H9 (cell line): ENCODE measurements at regions not wholly inside any gene's neighbourhood (a gene's known extent, or its start where the extent isn't known, plus 50 kb on each side); places are given as distances from the start of the nearest gene placed in this dataset.

Source experiments
- DNase-seq: peaks from one replicate; pipeline ENCODE4 v3.0.0-alpha.2; 2017
- H2AFZ ChIP-seq: one replicate; pipeline ENCODE4 v1.6.1; 2013; ENCODE audit warnings: mild to moderate bottlenecking, low read length, control low read depth, moderate library complexity
- H2AK5ac ChIP-seq: 2 replicates; pipeline ENCODE4 v1.6.1; 2013; ENCODE audit warnings: low read length, control low read depth, mixed read lengths; ENCODE audit not compliant: insufficient read length
- H2BK120ac ChIP-seq: one replicate; pipeline ENCODE4 v1.6.1; 2013; ENCODE audit warnings: low read depth, mild to moderate bottlenecking, low read length, control low read depth, inconsistent platforms; ENCODE audit not compliant: poor library complexity, severe bottlenecking
- H2BK12ac ChIP-seq: 2 replicates; pipeline ENCODE4 v1.6.1; 2013; ENCODE audit warnings: low read length, control low read depth, mixed read lengths, low read depth; ENCODE audit not compliant: insufficient read length
- H2BK15ac ChIP-seq: 2 replicates; pipeline ENCODE4 v1.6.1; 2013; ENCODE audit warnings: low read depth, low read length, control low read depth
- H2BK20ac ChIP-seq: one replicate; pipeline ENCODE4 v1.6.1; 2013; ENCODE audit warnings: low read depth, mild to moderate bottlenecking, low read length, control low read depth, inconsistent platforms; ENCODE audit not compliant: poor library complexity, severe bottlenecking
- H2BK5ac ChIP-seq: 2 replicates; pipeline ENCODE4 v1.6.1; 2013; ENCODE audit warnings: low read length, control low read depth, mixed read lengths; ENCODE audit not compliant: insufficient read length
- H3K14ac ChIP-seq: 2 replicates; pipeline ENCODE4 v1.6.1; 2013; ENCODE audit warnings: low read length, control low read depth; ENCODE audit not compliant: insufficient read depth
- H3K18ac ChIP-seq: 2 replicates; pipeline ENCODE4 v1.6.1; 2013; ENCODE audit warnings: low read depth, mild to moderate bottlenecking, mixed read lengths, low read length, control low read depth; ENCODE audit not compliant: insufficient read length
- H3K23ac ChIP-seq: 2 replicates; pipeline ENCODE4 v1.6.1; 2013; ENCODE audit warnings: low read length, control low read depth, mixed read lengths, low read depth; ENCODE audit not compliant: insufficient read length
- H3K23me2 ChIP-seq: 2 replicates; pipeline ENCODE4 v1.6.1; 2013; ENCODE audit warnings: low read depth, mild to moderate bottlenecking, mixed read lengths, low read length, control low read depth; ENCODE audit not compliant: insufficient read length, poor library complexity, severe bottlenecking
- H3K27ac ChIP-seq: 2 replicates; pipeline ENCODE4 v1.5.1; 2013; ENCODE audit warnings: low read length, control low read depth, mixed read lengths, low read depth; ENCODE audit not compliant: insufficient read length
- H3K27me3 ChIP-seq: 2 replicates; pipeline ENCODE4 v1.6.1; 2013; ENCODE audit warnings: low read length, control low read depth, inconsistent platforms; ENCODE audit not compliant: insufficient read depth
- H3K4ac ChIP-seq: 2 replicates; pipeline ENCODE4 v1.6.1; 2013; ENCODE audit warnings: low read depth, mild to moderate bottlenecking, control low read depth, inconsistent platforms, low read length, moderate library complexity
- H3K4me1 ChIP-seq: 2 replicates; pipeline ENCODE4 v1.6.1; 2013; ENCODE audit warnings: low read length, control low read depth, inconsistent platforms; ENCODE audit not compliant: insufficient read depth
- H3K4me2 ChIP-seq: 2 replicates; pipeline ENCODE4 v1.6.1; 2013; ENCODE audit warnings: low read length, control low read depth, mixed read lengths; ENCODE audit not compliant: insufficient read length, insufficient read depth
- H3K56ac ChIP-seq: 2 replicates; pipeline ENCODE4 v1.6.1; 2013; ENCODE audit warnings: low read depth, mild to moderate bottlenecking, mixed read lengths, low read length, control low read depth; ENCODE audit not compliant: insufficient read length
- H3K79me1 ChIP-seq: 2 replicates; pipeline ENCODE4 v1.6.1; 2013; ENCODE audit warnings: low read depth, mild to moderate bottlenecking, moderate library complexity, low read length, control low read depth, inconsistent platforms; ENCODE audit not compliant: insufficient read depth, poor library complexity, severe bottlenecking
- H3K79me2 ChIP-seq: 2 replicates; pipeline ENCODE4 v1.6.1; 2013; ENCODE audit warnings: low read length, control low read depth, inconsistent platforms; ENCODE audit not compliant: insufficient read depth
- H3K9ac ChIP-seq: 2 replicates; pipeline ENCODE4 v1.6.1; 2013; ENCODE audit warnings: low read length, control low read depth, mixed read lengths; ENCODE audit not compliant: insufficient read length; ENCODE audit errors: extremely low read depth
- H3K9me3 ChIP-seq: one replicate; pipeline ENCODE4 v1.6.1; 2013; ENCODE audit warnings: low read depth, low read length, inconsistent platforms; ENCODE audit not compliant: control insufficient read depth
- H3T11ph ChIP-seq: one replicate; pipeline ENCODE4 v1.6.1; 2013; ENCODE audit warnings: mild to moderate bottlenecking, low read length, control low read depth, inconsistent platforms
- H4K20me1 ChIP-seq: one replicate; pipeline ENCODE4 v1.6.1; 2013; ENCODE audit not compliant: control insufficient read depth, insufficient read length, insufficient read depth
- H4K5ac ChIP-seq: 2 replicates; pipeline ENCODE4 v1.6.1; 2013; ENCODE audit warnings: low read depth, mild to moderate bottlenecking, mixed read lengths, low read length, control low read depth; ENCODE audit not compliant: insufficient read length
- H4K8ac ChIP-seq: replicated peaks from 2 replicates; pipeline ENCODE4 v1.6.1; 2013; ENCODE audit warnings: low read length, control low read depth, mixed read lengths, low read depth; ENCODE audit not compliant: insufficient read length
- H4K91ac ChIP-seq: 2 replicates; pipeline ENCODE4 v1.6.1; 2013; ENCODE audit warnings: low read depth, mild to moderate bottlenecking, moderate library complexity, mixed read lengths, low read length, control low read depth; ENCODE audit not compliant: insufficient read length
- H3K27ac Mint-ChIP-seq, 3 experiments: 2 replicates in 2 of 3; 3 replicates in 1 of 3; pipeline ENCODE4 v1.8.0; 2020 to 2021; ENCODE audit warnings: mixed read lengths in 3 of 3, mild to moderate bottlenecking in 1 of 3, moderate library complexity in 1 of 3
- H3K27me3 Mint-ChIP-seq: 2 replicates; pipeline ENCODE4 v1.8.0; 2021; ENCODE audit warnings: low read depth, mild to moderate bottlenecking, moderate library complexity, mixed read lengths
- H3K36me3 Mint-ChIP-seq, 3 experiments: 2 replicates in 2 of 3; 3 replicates in 1 of 3; pipeline ENCODE4 v1.8.0; 2020 to 2021; ENCODE audit warnings: low read depth in 3 of 3, mixed read lengths in 3 of 3; ENCODE audit not compliant: insufficient read depth in 1 of 3
- H3K4me1 Mint-ChIP-seq, 2 experiments: 2 replicates each; pipeline ENCODE4 v1.8.0; 2020; ENCODE audit warnings: mixed read lengths in 2 of 2
- H3K4me3 Mint-ChIP-seq, 2 experiments: 2 replicates in 1 of 2; 3 replicates in 1 of 2; pipeline ENCODE4 v1.8.0; 2020 to 2021; ENCODE audit warnings: mild to moderate bottlenecking in 2 of 2, mixed read lengths in 2 of 2, moderate library complexity in 1 of 2
- H3K9me3 Mint-ChIP-seq, 2 experiments: 2 replicates in 1 of 2; 3 replicates in 1 of 2; pipeline ENCODE4 v1.8.0; 2020; ENCODE audit warnings: mild to moderate bottlenecking in 2 of 2, mixed read lengths in 2 of 2, moderate library complexity in 1 of 2
- CTCF ChIP-seq: fragments of 200-600 bp; sonication (generic); conservative IDR thresholded peaks from 3 replicates; pipeline ENCODE4 v1.8.0; 2021; ENCODE audit warnings: antibody characterized with exemption, mild to moderate bottlenecking
- WGBS: extraction: QIAGEN DNeasy Blood & Tissue Kit; methylation state at CpG from one replicate; pipeline ENCODE4 v1.1.7; 2013; ENCODE audit warnings: missing lambda C conversion rate, low lambda C conversion rate, mixed read lengths; ENCODE audit not compliant: insufficient read length; ENCODE audit errors: extremely low coverage; 5-methylcytosine and 5-hydroxymethylcytosine counted together

GRCh38 chr17:73758245-73758644 is 114.0 kb upstream of the SDK2 start:
- Mint-ChIP-seq H3K27ac (no peak overlapping the region), H3K4me1 (peaks cover 24 to 31% of the 10 kb centered on the region in 2 experiments), H3K4me3 (no peak overlapping the region), H3K9me3 (no peaks in the 10 kb centered on the region), H3K36me3 (no peaks in the 10 kb centered on the region), H3K27me3 (peaks cover 19% of the 10 kb centered on the region)
- H2BK120ac ChIP-seq, result no peak overlapping the region
- H3K79me1 ChIP-seq, result no peaks in the 10 kb centered on the region
- H3K56ac ChIP-seq, result no peak overlapping the region
- no peak overlapping the region for H3T11ph ChIP-seq
- no peak overlapping the region for H3K9ac ChIP-seq
- H4K91ac ChIP-seq, result no peak overlapping the region
- no peak overlapping the region for H3K27ac ChIP-seq
- no peak overlapping the region for H2AK5ac ChIP-seq
- no peak overlapping the region for H3K14ac ChIP-seq
- H2BK20ac ChIP-seq, result no peak overlapping the region
- no peaks in the 10 kb centered on the region for H3K23me2 ChIP-seq
- no peak for DNase-seq
- no peak overlapping the region for H3K18ac ChIP-seq
- H4K5ac ChIP-seq, result no peak overlapping the region
- H3K79me2 ChIP-seq, result no peaks in the 10 kb centered on the region
- no CpG with 5 or more reads among the region's 7 CpGs for WGBS
- H3K4ac ChIP-seq, result no peak overlapping the region
- no peak overlapping the region for H2AFZ ChIP-seq
- H4K20me1 ChIP-seq, result no peaks in the 10 kb centered on the region
- no peak overlapping the region for H2BK12ac ChIP-seq
- no peaks in the 10 kb centered on the region for H3K27me3 ChIP-seq
- H4K8ac ChIP-seq, result no peak overlapping the region
- H2BK5ac ChIP-seq, result no peak overlapping the region
- H3K23ac ChIP-seq, result no peak overlapping the region
- no peak overlapping the region for H2BK15ac ChIP-seq
- peaks cover 4% of the 10 kb centered on the region; the same call in 1 of the 2 replicates for H3K4me1 ChIP-seq
- H3K9me3 ChIP-seq, result no peaks in the 10 kb centered on the region
- no peak overlapping the region for H3K4me2 ChIP-seq
- no peak for TF ChIP-seq CTCF
